ENCODE measurements at regions not wholly inside any gene's neighbourhood (a gene's known extent, or its start where the extent isn't known, plus 50 kb on each side); places are given as distances from the start of the nearest gene placed in this dataset.

DNA sequence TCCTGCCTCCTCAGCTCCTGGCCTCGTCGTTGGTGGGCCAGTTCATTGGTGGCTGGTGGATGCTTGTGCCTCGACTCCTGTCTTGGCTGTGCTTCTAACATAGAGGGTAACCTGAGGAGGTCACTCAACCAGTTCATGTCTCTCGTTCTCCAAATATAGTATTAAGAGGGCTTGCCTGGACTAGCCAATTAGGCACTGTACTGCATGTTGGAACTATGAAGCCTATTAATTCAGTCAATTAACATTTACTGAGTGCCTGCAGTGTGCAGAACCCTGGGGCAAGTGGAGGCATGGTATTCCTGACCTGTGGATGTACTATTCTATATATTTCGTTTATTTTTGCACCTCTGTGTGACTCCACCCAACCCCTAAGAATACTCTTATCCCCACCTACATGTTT lies 89.9 kb upstream of the PELI1 start:
- H3K27me3 Mint-ChIP-seq (ENCODE audit: insufficient read depth, low read depth, poor library complexity), result peaks cover 2% of the 10 kb centered on the region
- ATAC-seq (no peak), DNase-seq (ENCODE audit: low spot score) (no peak)
- H3K27ac Mint-ChIP-seq, result no peak overlapping the region
- no peaks in the 10 kb centered on the region; the same call in 2 of the 3 replicates for H3K9me3 Mint-ChIP-seq
- Histone ChIP-seq H4K20me1 (replicated peaks; ENCODE audit: insufficient read depth) (no peaks in the 10 kb centered on the region), H3K9me2 (ENCODE audit: insufficient read depth) (peaks cover 4% of the 10 kb centered on the region; the same call in 1 of the 2 replicates), H2AFZ (no peak overlapping the region), H3K4me2 (no peak overlapping the region), H3K79me2 (replicated peaks; ENCODE audit: insufficient read depth) (no peaks in the 10 kb centered on the region; the same call in 1 of the 2 replicates), H3F3A (replicated peaks; ENCODE audit: low read depth) (no peaks in the 10 kb centered on the region; the same call in 1 of the 2 replicates), H3K27ac (ENCODE audit: low read depth) (no peak overlapping the region), H3K27me3 (ENCODE audit: insufficient read depth) (no peaks in the 10 kb centered on the region), H3K4me3 (no peak overlapping the region), H3K4me1 (ENCODE audit: insufficient read depth) (peaks cover 20% of the 10 kb centered on the region), H3K36me3 (ENCODE audit: insufficient read depth) (no peaks in the 10 kb centered on the region)
- TF ChIP-seq CREB1 (CRISPR knock-in tag; IDR thresholded peaks at IDR 0.05; ENCODE audit: low read depth) (no peak), EZH2 (IDR thresholded peaks at IDR 0.05; ENCODE audit: low read depth, unreplicated experiment) (no peak), EZH2phosphoT487 (IDR thresholded peaks at IDR 0.05; ENCODE audit: unreplicated experiment) (no peak), NANOG (IDR thresholded peaks at IDR 0.05; ENCODE audit: borderline replicate concordance) (no peak), ZNF331 (CRISPR knock-in tag; IDR thresholded peaks at IDR 0.05; ENCODE audit: low read depth) (no peak), ZNF114 (CRISPR knock-in tag; IDR thresholded peaks at IDR 0.05) (no peak), JUNB (IDR thresholded peaks at IDR 0.05; ENCODE audit: unreplicated experiment) (no peak), STAT1 (IDR thresholded peaks at IDR 0.05; ENCODE audit: unreplicated experiment) (no peak), POLR2AphosphoS5 (IDR thresholded peaks at IDR 0.05; ENCODE audit: low read depth) (no peak)
- TF ChIP-seq, protein P1, sequence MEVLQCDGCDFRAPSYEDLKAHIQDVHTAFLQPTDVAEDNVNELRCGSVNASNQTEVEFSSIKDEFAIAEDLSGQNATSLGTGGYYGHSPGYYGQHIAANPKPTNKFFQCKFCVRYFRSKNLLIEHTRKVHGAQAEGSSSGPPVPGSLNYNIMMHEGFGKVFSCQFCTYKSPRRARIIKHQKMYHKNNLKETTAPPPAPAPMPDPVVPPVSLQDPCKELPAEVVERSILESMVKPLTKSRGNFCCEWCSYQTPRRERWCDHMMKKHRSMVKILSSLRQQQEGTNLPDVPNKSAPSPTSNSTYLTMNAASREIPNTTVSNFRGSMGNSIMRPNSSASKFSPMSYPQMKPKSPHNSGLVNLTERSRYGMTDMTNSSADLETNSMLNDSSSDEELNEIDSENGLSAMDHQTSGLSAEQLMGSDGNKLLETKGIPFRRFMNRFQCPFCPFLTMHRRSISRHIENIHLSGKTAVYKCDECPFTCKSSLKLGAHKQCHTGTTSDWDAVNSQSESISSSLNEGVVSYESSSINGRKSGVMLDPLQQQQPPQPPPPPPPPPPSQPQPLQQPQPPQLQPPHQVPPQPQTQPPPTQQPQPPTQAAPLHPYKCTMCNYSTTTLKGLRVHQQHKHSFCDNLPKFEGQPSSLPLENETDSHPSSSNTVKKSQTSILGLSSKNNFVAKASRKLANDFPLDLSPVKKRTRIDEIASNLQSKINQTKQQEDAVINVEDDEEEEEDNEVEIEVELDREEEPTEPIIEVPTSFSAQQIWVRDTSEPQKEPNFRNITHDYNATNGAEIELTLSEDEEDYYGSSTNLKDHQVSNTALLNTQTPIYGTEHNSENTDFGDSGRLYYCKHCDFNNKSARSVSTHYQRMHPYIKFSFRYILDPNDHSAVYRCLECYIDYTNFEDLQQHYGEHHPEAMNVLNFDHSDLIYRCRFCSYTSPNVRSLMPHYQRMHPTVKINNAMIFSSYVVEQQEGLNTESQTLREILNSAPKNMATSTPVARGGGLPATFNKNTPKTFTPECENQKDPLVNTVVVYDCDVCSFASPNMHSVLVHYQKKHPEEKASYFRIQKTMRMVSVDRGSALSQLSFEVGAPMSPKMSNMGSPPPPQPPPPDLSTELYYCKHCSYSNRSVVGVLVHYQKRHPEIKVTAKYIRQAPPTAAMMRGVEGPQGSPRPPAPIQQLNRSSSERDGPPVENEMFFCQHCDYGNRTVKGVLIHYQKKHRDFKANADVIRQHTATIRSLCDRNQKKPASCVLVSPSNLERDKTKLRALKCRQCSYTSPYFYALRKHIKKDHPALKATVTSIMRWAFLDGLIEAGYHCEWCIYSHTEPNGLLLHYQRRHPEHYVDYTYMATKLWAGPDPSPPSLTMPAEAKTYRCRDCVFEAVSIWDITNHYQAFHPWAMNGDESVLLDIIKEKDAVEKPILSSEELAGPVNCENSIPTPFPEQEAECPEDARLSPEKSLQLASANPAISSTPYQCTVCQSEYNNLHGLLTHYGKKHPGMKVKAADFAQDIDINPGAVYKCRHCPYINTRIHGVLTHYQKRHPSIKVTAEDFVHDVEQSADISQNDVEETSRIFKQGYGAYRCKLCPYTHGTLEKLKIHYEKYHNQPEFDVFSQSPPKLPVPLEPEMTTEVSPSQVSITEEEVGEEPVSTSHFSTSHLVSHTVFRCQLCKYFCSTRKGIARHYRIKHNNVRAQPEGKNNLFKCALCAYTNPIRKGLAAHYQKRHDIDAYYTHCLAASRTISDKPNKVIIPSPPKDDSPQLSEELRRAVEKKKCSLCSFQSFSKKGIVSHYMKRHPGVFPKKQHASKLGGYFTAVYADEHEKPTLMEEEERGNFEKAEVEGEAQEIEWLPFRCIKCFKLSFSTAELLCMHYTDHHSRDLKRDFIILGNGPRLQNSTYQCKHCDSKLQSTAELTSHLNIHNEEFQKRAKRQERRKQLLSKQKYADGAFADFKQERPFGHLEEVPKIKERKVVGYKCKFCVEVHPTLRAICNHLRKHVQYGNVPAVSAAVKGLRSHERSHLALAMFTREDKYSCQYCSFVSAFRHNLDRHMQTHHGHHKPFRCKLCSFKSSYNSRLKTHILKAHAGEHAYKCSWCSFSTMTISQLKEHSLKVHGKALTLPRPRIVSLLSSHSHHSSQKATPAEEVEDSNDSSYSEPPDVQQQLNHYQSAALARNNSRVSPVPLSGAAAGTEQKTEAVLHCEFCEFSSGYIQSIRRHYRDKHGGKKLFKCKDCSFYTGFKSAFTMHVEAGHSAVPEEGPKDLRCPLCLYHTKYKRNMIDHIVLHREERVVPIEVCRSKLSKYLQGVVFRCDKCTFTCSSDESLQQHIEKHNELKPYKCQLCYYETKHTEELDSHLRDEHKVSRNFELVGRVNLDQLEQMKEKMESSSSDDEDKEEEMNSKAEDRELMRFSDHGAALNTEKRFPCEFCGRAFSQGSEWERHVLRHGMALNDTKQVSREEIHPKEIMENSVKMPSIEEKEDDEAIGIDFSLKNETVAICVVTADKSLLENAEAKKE (CRISPR knock-in tag; IDR thresholded peaks at IDR 0.05), result no peak
- TF ChIP-seq, protein P2, sequence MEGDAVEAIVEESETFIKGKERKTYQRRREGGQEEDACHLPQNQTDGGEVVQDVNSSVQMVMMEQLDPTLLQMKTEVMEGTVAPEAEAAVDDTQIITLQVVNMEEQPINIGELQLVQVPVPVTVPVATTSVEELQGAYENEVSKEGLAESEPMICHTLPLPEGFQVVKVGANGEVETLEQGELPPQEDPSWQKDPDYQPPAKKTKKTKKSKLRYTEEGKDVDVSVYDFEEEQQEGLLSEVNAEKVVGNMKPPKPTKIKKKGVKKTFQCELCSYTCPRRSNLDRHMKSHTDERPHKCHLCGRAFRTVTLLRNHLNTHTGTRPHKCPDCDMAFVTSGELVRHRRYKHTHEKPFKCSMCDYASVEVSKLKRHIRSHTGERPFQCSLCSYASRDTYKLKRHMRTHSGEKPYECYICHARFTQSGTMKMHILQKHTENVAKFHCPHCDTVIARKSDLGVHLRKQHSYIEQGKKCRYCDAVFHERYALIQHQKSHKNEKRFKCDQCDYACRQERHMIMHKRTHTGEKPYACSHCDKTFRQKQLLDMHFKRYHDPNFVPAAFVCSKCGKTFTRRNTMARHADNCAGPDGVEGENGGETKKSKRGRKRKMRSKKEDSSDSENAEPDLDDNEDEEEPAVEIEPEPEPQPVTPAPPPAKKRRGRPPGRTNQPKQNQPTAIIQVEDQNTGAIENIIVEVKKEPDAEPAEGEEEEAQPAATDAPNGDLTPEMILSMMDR (conservative IDR thresholded peaks at IDR 0.05; ENCODE audit: low read depth in 2 of 2), result no peak
- TF ChIP-seq, protein P3, sequence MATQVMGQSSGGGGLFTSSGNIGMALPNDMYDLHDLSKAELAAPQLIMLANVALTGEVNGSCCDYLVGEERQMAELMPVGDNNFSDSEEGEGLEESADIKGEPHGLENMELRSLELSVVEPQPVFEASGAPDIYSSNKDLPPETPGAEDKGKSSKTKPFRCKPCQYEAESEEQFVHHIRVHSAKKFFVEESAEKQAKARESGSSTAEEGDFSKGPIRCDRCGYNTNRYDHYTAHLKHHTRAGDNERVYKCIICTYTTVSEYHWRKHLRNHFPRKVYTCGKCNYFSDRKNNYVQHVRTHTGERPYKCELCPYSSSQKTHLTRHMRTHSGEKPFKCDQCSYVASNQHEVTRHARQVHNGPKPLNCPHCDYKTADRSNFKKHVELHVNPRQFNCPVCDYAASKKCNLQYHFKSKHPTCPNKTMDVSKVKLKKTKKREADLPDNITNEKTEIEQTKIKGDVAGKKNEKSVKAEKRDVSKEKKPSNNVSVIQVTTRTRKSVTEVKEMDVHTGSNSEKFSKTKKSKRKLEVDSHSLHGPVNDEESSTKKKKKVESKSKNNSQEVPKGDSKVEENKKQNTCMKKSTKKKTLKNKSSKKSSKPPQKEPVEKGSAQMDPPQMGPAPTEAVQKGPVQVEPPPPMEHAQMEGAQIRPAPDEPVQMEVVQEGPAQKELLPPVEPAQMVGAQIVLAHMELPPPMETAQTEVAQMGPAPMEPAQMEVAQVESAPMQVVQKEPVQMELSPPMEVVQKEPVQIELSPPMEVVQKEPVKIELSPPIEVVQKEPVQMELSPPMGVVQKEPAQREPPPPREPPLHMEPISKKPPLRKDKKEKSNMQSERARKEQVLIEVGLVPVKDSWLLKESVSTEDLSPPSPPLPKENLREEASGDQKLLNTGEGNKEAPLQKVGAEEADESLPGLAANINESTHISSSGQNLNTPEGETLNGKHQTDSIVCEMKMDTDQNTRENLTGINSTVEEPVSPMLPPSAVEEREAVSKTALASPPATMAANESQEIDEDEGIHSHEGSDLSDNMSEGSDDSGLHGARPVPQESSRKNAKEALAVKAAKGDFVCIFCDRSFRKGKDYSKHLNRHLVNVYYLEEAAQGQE (IDR thresholded peaks at IDR 0.05; ENCODE audit: unreplicated experiment), result no peak
- TF ChIP-seq, protein P4, sequence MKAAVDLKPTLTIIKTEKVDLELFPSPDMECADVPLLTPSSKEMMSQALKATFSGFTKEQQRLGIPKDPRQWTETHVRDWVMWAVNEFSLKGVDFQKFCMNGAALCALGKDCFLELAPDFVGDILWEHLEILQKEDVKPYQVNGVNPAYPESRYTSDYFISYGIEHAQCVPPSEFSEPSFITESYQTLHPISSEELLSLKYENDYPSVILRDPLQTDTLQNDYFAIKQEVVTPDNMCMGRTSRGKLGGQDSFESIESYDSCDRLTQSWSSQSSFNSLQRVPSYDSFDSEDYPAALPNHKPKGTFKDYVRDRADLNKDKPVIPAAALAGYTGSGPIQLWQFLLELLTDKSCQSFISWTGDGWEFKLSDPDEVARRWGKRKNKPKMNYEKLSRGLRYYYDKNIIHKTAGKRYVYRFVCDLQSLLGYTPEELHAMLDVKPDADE (IDR thresholded peaks at IDR 0.05), result no peak
- peaks cover 3% of the 10 kb centered on the region; the same call in 2 of the 3 replicates for H3K36me3 Mint-ChIP-seq (ENCODE audit: low read depth)
- H3K4me3 Mint-ChIP-seq, result no peak overlapping the region
- H3K4me1 Mint-ChIP-seq, result peaks cover 28% of the 10 kb centered on the region

Data from GM23338 (cell line).